Stimulated activated naive CD8-positive, alpha-beta T cell treated with anti-CD3 and anti-CD28 coated beads, Interleukin-15, amount 100 ng/mL, for 72 hours (primary cell): ENCODE measurements at regions not wholly inside any gene's neighbourhood (a gene's known extent, or its start where the extent isn't known, plus 50 kb on each side); places are given as distances from the start of the nearest gene placed in this dataset.

Source experiments
- ATAC-seq: fragments of 150-1000 bp; cut with Tn5 transposase; 2 replicates; pipeline ENCODE4 v1.10.0; 2021; ENCODE audit warnings: mild to moderate bottlenecking, moderate library complexity
- DNase-seq, 2 donors: peaks; one replicate each; pipeline ENCODE4 v3.0.0; 2021 to 2022
- H3K27ac Mint-ChIP-seq, 2 donors: one replicate each; pipeline ENCODE4 v1.8.0; 2022; ENCODE audit warnings: mild to moderate bottlenecking in 2 of 2, mixed read lengths in 2 of 2, moderate library complexity in 2 of 2
- H3K27me3 Mint-ChIP-seq: one replicate; pipeline ENCODE4 v1.8.0; 2022; ENCODE audit warnings: mixed read lengths
- H3K4me1 Mint-ChIP-seq: one replicate; pipeline ENCODE4 v1.8.0; 2022; ENCODE audit warnings: mild to moderate bottlenecking, mixed read lengths
- H3K4me3 Mint-ChIP-seq, 2 donors: one replicate each; pipeline ENCODE4 v1.8.0; 2022; ENCODE audit warnings: mild to moderate bottlenecking in 2 of 2, mixed read lengths in 2 of 2, moderate library complexity in 1 of 2
- H3K9me3 Mint-ChIP-seq, 2 donors: one replicate each; pipeline ENCODE4 v1.8.0; 2022; ENCODE audit warnings: mixed read lengths in 2 of 2

- peaks cover under 1 to 6% of the 10 kb centered on the region in 2 donors for H3K9me3 Mint-ChIP-seq
- DNase-seq (no peak), ATAC-seq (no peak)
- peak overlapping the region in 1 of 2 donors; percentile 61 for H3K27ac Mint-ChIP-seq
- no peaks in the 10 kb centered on the region for H3K27me3 Mint-ChIP-seq
- H3K4me1 Mint-ChIP-seq, result peaks cover 25% of the 10 kb centered on the region
- peak overlapping the region in 1 of 2 donors; percentile 8 for H3K4me3 Mint-ChIP-seq
These were observed 155.2 kb upstream of the PPP1R2C start for GRCh38 chrX:42933187-42933586.

- ATAC-seq, result peak; percentile 98
- Mint-ChIP-seq H3K27me3 (no peaks in the 10 kb centered on the region), H3K27ac (peak overlapping the region; percentile 82 to 94), H3K4me3 (peak overlapping the region; percentile 58 to 68), H3K4me1 (peaks cover 30% of the 10 kb centered on the region), H3K9me3 (peaks cover 8 to 11% of the 10 kb centered on the region in 2 donors)
- peak in 1 of 2 donors; percentile 45 for DNase-seq
These were observed 156.2 kb upstream of the PPP1R2C start for GRCh38 chrX:42934020-42934726.

GRCh38 chrX:42941671-42942070, 163.7 kb upstream of the PPP1R2C start:
- ATAC-seq, result no peak
- peaks cover 53% of the 10 kb centered on the region for H3K4me1 Mint-ChIP-seq
- H3K27ac Mint-ChIP-seq, result peak overlapping the region in 1 of 2 donors; percentile 95
- H3K4me3 Mint-ChIP-seq, result no peak overlapping the region
- H3K27me3 Mint-ChIP-seq, result no peaks in the 10 kb centered on the region
- H3K9me3 Mint-ChIP-seq, result peaks cover 6 to 8% of the 10 kb centered on the region in 2 donors
- no peak for DNase-seq

- peak overlapping the region; percentile 95 to 97 for H3K27ac Mint-ChIP-seq
- ATAC-seq (peak; percentile 68), DNase-seq (peak; percentile 28 to 52)
- H3K27me3 Mint-ChIP-seq, result no peaks in the 10 kb centered on the region
- peak overlapping the region; percentile 52 to 70 for H3K4me3 Mint-ChIP-seq
- H3K9me3 Mint-ChIP-seq, result peaks cover 4 to 5% of the 10 kb centered on the region in 2 donors
- H3K4me1 Mint-ChIP-seq, result peaks cover 67% of the 10 kb centered on the region
These were observed 165.3 kb upstream of the PPP1R2C start for GRCh38 chrX:42943051-42943974.

- H3K4me1 Mint-ChIP-seq, result peaks cover 75% of the 10 kb centered on the region
- H3K9me3 Mint-ChIP-seq, result no peaks in the 10 kb centered on the region
- DNase-seq, result peak; percentile 24 to 33
- no peaks in the 10 kb centered on the region for H3K27me3 Mint-ChIP-seq
- peak overlapping the region; percentile 95 to 97 for H3K27ac Mint-ChIP-seq
- H3K4me3 Mint-ChIP-seq, result peak overlapping the region in 1 of 2 donors; percentile 56
- ATAC-seq, result peak; percentile 64
These were observed 166.5 kb upstream of the PPP1R2C start for GRCh38 chrX:42944381-42944998.

- DNase-seq (peak in 1 of 2 donors; percentile 15), ATAC-seq (peak; percentile 47)
- Mint-ChIP-seq H3K27me3 (no peaks in the 10 kb centered on the region), H3K4me1 (peaks cover 72% of the 10 kb centered on the region), H3K9me3 (no peaks in the 10 kb centered on the region), H3K27ac (peak overlapping the region; percentile 94 to 95), H3K4me3 (peak overlapping the region; percentile 76 to 90)
These were observed 168.7 kb upstream of the PPP1R2C start for GRCh38 chrX:42946544-42947194.

- peak; percentile 13 to 26 for DNase-seq
- Mint-ChIP-seq H3K4me1 (peaks cover 56% of the 10 kb centered on the region), H3K27me3 (no peaks in the 10 kb centered on the region), H3K27ac (peak overlapping the region; percentile 93 to 96), H3K4me3 (peak overlapping the region; percentile 57 to 66), H3K9me3 (peaks cover 0 to 4% of the 10 kb centered on the region in 2 donors)
- ATAC-seq, result peak; percentile 58
These were observed 171.0 kb upstream of the PPP1R2C start for GRCh38 chrX:42948723-42949657.

GRCh38 chrX:42951747-42952146, 173.8 kb upstream of the PPP1R2C start:
- no peak overlapping the region for H3K4me3 Mint-ChIP-seq
- H3K27ac Mint-ChIP-seq, result no peak overlapping the region
- peaks cover 0 to 4% of the 10 kb centered on the region in 2 donors for H3K9me3 Mint-ChIP-seq
- peak; percentile 70 for ATAC-seq
- H3K4me1 Mint-ChIP-seq, result peaks cover 54% of the 10 kb centered on the region
- H3K27me3 Mint-ChIP-seq, result no peaks in the 10 kb centered on the region
- no peak for DNase-seq

- ATAC-seq (no peak), DNase-seq (no peak)
- Mint-ChIP-seq H3K27ac (no peak overlapping the region), H3K9me3 (peaks cover 0 to 4% of the 10 kb centered on the region in 2 donors), H3K4me3 (no peak overlapping the region), H3K4me1 (peaks cover 45% of the 10 kb centered on the region), H3K27me3 (no peaks in the 10 kb centered on the region)
These were observed 174.7 kb upstream of the PPP1R2C start for GRCh38 chrX:42952621-42953020.

GRCh38 chrX:42954880-42955279, 176.9 kb upstream of the PPP1R2C start:
- Mint-ChIP-seq H3K4me1 (peaks cover 24% of the 10 kb centered on the region), H3K27ac (peak overlapping the region; percentile 33 to 42), H3K4me3 (peak overlapping the region in 1 of 2 donors; percentile 15), H3K9me3 (peaks cover 0 to 4% of the 10 kb centered on the region in 2 donors), H3K27me3 (no peaks in the 10 kb centered on the region)
- ATAC-seq (no peak), DNase-seq (no peak)

GRCh38 chrX:42955349-42955748, 177.4 kb upstream of the PPP1R2C start:
- Mint-ChIP-seq H3K4me1 (peaks cover 24% of the 10 kb centered on the region), H3K27ac (no peak overlapping the region), H3K27me3 (no peaks in the 10 kb centered on the region), H3K9me3 (peaks cover 0 to 4% of the 10 kb centered on the region in 2 donors), H3K4me3 (peak overlapping the region; percentile 6 to 62)
- ATAC-seq, result no peak
- DNase-seq, result no peak

GRCh38 chrX:42967681-42968300, 189.8 kb upstream of the PPP1R2C start:
- H3K9me3 Mint-ChIP-seq, result no peaks in the 10 kb centered on the region
- no peaks in the 10 kb centered on the region for H3K27me3 Mint-ChIP-seq
- no peak for DNase-seq
- no peak overlapping the region for H3K27ac Mint-ChIP-seq
- H3K4me1 Mint-ChIP-seq, result peaks cover 5% of the 10 kb centered on the region
- H3K4me3 Mint-ChIP-seq, result no peak overlapping the region
- no peak for ATAC-seq

GRCh38 chrX:42973321-42973720, 195.4 kb upstream of the PPP1R2C start:
- Mint-ChIP-seq H3K9me3 (peaks cover 0 to 8% of the 10 kb centered on the region in 2 donors), H3K27me3 (no peaks in the 10 kb centered on the region), H3K4me1 (peaks cover 5% of the 10 kb centered on the region), H3K4me3 (no peak overlapping the region), H3K27ac (no peak overlapping the region)
- no peak for ATAC-seq
- DNase-seq, result no peak

- Mint-ChIP-seq H3K4me1 (peaks cover 5% of the 10 kb centered on the region), H3K27me3 (no peaks in the 10 kb centered on the region), H3K27ac (peak overlapping the region in 1 of 2 donors; percentile 42), H3K9me3 (peaks cover 0 to 8% of the 10 kb centered on the region in 2 donors), H3K4me3 (no peak overlapping the region)
- no peak for DNase-seq
- no peak for ATAC-seq
These were observed 197.9 kb upstream of the PPP1R2C start for GRCh38 chrX:42975906-42976305.
